CD4-positive, alpha-beta T cell treated with Interleukin-10 for 1 hour (primary cell): ENCODE measurements at regions not wholly inside any gene's neighbourhood (a gene's known extent, or its start where the extent isn't known, plus 50 kb on each side); places are given as distances from the start of the nearest gene placed in this dataset.

ENCODE experiments used
- DNase-seq: peaks from one replicate; pipeline ENCODE4 v3.0.0-alpha.2; 2020

DNA sequence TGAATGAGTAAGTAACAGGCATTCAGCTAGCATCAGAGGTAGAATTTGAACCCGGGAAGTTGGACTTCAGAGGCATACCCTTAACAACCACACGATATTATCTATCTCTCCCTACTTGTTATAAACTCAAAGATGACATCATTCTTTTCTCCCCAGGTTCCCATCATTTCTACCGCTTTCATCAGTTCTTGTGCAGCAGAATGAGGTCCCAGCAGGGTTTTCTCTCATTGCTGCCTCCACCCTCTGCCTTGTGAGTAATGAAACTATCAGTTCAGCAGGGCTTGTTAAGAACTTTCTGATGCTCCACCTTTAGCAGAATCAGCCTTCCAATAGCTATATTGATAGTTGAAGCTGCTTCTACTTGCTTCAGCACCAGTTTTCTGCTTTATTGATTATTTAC lies 487.5 kb upstream of the KCNMB2 start:
- DNase-seq: no peak

DNA sequence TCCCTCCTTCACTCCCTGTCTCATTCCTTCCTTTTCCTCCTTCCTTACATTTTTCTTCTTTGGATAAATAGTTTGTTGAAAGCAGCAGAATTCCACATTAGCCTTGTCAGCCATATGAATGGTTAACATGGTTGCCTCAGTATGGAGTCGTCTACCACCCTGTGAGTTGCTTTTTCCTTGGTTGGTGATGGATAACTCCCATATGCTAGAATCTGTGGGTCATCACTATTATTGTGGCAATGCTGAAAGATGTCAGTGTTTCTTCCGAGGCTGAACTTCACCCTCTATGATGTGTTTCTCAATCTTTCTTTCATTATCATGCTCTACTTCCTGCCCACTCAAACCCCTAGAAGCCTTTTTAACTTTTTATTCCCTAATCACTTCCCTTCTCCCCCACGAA lies 481.8 kb upstream of the KCNMB2 start:
- DNase-seq: no peak

DNA sequence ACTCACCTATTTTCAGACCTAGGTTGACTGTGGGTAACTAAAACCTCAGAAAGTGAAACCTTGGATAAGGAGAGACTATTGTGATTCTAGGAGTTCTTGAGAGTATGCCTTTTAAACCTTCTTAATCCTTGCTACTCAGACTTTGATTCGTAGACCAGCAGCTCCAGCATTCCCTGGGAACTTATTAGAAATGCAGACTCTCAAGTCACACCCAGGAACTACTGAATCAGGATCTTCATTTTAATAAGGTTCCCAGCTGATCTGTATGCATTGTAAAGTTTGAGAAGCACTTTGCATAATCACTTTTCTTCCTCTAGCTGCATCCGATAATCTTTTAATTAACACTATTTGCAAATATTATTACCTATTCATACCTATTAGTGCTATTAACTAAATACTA lies 480.3 kb upstream of the KCNMB2 start:
- no peak for DNase-seq

DNA sequence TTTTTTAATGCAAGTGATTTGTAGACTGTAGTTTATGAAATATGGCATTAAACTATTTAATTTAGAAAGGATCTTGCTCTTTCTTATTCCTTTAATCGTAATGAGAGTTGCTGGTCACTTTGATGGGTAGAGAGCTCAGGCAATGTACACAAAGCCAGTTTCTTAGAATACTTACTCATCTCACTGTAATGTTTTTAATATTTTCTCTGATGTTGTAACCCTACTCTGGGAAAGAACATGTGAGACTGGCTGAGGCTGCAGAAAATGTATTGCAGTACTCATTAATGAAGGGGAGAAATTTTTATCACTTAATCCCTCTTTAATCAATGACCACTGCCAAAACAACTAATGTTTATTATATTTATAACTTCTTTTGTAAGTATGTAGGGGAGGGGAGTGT lies 479.4 kb upstream of the KCNMB2 start:
- DNase-seq: no peak

DNA sequence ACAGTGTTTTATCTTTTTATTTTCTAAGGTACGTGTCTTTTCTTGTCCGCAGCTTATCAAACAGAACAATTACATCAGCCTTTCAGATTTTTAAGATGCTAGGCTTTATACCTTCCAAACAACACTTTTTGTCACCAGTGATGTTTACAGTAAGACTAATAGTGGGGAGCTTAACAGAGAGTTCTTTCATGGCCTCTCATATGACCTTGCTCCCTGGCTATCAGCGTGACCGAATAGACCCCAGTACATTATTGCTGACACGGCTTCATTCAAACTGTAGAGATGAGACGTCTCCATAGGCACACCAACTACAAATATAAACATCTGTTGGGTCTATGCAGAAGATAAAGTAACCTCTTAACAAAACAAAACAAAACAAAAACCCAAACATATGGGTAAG lies 477.6 kb upstream of the KCNMB2 start:
- DNase-seq: no peak

DNA sequence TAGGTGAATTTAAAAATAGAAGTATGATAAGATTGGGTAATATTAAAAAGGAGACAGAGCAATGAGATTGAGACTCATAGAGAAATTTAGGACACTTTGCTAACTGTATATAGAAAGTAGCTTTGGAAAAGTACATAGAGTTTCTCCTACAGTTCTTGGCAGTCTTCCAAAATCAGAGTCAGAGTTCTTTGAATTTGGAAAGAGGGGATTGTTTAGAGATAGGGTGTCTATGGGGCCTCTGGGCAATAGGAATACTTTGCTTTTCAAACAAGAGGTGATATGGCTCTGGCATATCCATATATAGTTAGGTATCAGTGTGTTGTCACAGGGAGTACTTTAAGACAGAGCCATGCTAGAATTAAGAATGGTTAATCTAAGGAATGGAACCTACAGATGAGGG lies 477.1 kb upstream of the KCNMB2 start:
- no peak for DNase-seq

DNA sequence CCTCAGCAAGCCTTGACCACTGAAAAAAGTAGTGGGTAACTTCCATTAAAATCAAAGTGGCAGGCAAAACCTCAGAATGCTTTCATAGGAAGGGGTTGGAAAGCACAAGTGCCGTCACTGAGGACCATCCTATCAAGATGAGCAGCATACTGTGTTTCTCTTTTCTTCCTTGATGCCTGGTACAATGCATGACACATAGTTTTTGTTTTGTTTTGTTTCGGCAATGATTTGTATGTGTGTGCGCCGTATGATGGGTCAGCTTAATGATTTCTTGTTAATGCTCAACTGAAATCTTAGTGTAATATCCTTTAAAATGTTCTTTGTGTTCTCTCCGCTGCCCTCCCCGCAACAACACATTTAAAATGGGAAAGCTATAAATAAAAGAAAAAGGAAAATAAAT lies 476.4 kb upstream of the KCNMB2 start:
- DNase-seq: no peak

DNA sequence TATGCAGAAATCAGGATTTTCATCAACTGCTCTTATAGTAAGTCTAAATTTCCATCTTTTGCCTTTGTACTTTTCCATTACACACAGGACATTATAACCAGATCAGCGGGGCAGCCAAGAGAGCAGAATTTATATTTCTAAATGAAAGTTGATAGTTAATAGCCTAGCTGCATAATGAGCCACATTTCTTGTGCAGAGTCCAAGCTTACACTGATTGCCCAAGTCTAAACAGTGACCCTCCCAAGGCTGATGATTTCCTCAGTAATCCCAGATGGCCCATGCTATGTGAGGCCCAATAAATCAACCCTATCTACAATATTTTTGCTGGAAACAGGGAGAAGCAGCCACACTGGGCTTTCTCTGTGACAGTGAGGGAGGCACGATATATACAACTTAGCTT lies 475.8 kb upstream of the KCNMB2 start:
- DNase-seq: no peak

DNA sequence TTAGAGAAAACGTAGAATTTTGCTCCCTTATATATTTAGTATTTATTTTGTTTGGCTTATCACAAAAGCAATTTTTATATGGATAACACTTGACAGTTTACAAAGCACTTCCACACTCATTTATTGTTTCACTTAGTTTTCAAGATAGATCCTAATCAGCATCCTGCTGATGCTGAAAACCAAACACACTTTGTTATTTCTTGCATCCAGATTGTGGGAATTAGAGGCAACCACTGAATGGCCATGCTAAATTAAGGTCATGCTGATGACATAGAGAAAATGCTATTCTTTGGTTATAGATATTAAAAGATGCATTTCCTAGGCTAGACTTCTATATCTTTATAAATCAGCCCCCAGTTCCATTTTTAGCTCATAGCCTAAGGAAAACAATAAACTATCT lies 474.1 kb upstream of the KCNMB2 start:
- no peak for DNase-seq

DNA sequence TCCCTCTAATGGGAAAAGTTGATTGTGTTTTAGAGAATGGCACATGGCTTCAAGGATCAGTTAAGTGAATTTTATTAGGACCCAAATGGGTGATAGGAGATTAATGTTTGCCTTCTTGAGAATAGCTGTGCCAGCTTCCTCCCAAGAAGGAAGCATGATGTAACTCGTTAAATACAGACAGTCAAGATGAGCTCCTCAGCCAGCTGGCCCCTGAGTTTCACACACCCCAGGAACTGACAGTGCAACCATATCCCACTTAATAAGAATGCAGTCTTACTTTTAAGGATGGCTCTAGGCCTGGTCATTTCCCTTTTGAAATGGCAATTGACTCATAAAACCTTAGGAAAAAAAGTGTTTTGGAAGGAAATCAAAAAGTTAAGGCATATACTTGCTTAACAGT lies 472.8 kb upstream of the KCNMB2 start:
- DNase-seq: no peak

DNA sequence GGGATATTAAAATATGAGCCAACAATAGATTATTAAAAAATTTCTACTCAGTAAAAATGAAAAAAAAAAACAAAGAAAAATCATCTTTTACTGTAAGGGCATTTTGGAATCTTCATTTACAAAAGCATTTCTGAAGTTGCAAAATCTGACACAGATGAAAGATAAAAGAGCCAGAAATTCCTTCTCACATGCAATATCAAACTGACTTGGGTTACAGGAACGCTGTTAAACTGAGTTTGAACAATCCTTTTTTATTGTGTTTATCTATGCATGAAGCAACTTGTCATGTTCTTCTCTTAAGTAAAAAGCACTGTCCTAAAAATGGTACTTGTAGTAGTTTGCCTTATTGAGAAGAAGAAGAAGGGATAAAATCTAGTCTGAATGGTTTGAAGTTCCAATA lies 468.5 kb upstream of the KCNMB2 start:
- no peak for DNase-seq

DNA sequence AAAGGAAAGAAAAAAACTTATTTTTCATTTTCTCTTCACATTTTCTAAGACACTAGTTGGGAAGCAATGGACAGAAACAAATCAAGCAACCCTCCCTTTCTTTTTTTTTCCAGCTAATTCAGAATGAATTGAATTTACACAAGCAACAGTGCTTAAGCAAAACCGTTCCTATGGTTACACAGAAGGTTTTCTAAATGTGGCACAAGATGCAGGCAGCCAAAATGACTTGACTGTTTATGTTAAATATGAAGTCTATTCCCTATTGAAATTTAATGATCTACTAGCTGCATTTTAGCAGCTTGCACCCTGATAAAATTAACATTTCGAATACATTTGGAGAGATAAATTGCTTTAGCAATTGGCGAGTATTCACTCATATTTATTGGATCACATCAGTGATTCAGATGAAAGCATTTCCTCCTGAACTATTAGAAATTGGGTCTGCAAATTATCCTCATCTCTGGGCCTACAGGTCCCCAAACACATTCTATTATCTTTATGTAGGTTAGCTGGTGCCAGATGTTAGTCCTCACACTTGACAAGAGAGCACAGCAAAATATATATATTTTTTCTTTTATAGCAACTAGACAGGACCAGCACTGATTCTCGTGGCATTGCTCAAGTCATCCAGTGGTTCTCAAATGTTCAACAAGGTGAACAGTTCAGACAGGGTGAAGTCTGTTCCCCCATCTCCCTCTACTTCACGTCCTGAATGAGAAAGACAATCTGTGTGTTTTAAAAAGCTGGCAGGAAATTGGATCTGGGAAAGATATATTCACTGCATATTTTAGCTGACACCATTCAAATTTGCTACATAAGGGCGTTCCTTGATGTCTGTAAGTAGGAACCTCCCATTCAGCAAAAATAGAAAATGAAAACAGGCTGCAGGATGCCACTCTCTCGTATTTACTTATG lies 463.6 kb upstream of the KCNMB2 start:
- DNase-seq: no peak

DNA sequence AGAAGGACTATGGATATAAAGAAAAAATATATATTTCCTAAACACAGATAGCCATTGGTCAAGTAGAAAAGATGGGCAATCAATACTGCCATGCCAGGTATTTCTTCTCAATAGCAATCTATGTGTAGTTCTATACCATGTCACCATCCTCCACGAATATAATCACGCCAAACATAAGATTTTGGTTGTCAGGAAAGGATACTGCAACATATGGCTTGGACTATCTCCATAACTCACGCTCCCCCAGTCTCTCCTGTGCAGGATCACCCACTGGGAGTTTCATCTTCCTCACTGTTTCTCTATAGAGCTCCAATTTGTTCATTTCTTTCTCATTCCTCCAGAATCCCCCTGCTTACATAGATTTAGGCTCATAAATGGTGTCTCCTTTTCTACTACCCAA lies 462.9 kb upstream of the KCNMB2 start:
- DNase-seq: no peak

DNA sequence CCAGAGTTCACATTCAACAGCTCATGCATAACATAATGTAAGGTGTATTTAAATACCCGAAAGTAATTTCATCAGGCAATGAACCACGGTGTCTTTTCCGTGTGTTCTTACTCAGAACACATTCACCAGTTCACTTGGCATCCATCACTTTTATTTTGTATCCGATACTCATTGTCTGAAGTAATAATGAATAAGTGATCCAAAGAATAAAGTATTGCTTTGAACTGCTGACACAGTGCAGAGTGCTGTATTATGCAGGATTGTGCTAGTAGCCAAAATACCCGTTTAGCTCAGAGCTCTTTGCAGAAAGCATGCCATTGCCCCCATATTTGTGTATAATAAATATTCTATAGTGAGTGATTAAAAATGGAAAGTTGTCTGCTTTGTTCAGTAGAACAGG lies 460.9 kb upstream of the KCNMB2 start:
- no peak for DNase-seq

DNA sequence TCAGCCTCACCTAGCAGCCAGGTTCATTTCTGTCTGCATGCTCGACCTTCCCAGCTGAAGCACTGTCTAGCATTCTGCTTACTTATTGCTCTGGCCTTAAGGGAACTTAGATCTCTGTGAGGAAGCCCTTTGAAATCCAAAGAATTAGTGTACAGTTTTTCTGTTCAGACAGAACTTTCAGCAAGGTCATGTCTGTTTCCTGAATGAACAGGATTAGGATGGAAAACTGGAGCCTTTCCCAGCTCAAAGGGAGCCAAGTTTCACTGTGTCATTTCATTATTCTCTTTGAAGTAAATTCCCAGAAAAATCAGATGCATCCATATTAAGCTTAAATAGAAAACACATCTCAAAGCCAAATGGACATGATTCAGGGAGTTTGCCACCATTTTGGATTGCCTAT lies 457.3 kb upstream of the KCNMB2 start:
- no peak for DNase-seq

DNA sequence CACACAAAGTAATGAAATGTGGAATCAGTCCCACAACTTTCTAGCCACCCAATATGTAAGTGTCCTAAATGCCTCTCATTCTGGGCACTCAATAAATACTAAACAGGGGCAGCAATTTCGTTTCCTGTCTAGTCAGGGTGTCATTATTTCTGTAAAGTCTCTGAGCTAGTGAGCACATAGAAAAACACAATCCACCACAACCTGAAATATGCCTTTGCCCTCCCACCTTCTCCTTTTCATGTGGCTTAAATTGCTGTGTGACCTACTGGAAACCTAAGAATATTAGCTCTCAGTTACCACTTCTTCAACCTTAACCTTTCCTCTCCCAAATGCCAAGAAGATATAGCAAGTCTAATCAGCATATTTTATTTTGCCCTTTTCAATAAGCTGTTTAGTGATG lies 456.3 kb upstream of the KCNMB2 start:
- DNase-seq: no peak

DNA sequence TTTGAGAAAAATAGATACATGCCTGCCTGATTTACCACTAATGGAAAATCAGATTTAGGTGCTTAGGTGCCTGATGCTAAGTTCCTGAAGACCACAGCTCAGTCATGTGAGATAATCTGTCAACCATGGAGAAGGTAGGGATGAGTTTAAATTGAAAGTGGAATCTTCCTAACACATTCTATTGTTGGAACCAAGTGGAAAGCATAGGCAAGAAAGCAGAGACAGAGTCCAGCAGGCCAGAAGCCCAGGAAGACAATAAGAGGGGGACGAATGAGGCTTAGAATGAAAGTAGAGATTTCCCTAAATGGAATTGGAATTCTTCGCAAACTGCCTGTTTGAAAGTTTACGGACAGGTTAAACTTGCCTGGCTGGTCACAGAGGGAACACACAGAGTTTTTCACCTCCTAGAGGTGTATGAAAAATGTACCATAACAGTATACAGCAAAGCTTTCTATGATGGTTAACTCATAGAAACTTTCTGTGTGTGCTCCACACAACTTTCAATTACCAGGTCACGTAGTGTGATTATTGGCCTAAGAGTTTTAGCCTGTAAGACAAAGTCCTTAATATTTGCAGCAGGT lies 453.8 kb upstream of the KCNMB2 start:
- no peak for DNase-seq

DNA sequence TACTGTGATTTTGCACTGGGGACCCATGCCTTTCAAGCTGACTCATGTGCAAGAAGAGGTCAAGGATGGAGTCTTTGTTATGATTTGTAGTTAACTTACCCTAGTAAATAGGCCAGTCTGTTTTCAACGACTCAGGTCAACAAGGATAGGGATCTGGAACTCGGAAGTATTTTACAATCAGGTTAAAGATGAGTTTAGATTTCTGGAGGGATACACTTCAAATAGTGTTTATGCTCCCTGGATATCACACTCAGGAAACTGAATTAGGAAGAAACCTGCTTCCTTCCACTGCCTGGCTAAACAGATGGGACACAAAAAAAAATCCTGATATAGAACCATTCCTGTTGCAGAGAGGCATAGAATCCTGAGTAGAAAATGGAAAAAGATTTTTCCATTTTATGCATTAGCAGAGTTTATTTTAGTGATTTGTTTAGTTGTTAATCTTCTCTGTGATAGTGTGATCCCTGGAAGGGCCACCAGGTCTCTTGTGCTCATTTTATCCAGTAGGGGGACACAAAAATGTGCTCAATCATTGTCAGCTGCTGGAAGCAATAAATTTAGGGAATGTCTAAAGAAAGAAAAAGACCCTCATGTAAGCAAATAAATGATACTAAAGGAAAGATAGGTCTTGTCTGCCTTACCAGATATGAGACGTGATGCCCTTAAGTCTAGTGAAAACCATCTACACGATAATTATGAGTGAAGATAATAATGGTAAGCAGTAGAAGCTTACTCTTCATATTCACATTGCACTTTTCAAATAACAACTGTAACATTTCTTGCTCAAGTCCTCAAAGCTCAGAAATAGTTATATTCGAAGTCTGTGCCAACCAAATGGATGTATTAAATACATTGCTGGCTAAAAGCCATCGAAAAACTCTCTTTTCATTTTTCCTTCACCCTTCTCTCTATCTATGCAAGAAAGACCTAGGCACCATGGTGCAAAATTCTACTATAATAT lies 452.1 kb upstream of the KCNMB2 start:
- no peak for DNase-seq

DNA sequence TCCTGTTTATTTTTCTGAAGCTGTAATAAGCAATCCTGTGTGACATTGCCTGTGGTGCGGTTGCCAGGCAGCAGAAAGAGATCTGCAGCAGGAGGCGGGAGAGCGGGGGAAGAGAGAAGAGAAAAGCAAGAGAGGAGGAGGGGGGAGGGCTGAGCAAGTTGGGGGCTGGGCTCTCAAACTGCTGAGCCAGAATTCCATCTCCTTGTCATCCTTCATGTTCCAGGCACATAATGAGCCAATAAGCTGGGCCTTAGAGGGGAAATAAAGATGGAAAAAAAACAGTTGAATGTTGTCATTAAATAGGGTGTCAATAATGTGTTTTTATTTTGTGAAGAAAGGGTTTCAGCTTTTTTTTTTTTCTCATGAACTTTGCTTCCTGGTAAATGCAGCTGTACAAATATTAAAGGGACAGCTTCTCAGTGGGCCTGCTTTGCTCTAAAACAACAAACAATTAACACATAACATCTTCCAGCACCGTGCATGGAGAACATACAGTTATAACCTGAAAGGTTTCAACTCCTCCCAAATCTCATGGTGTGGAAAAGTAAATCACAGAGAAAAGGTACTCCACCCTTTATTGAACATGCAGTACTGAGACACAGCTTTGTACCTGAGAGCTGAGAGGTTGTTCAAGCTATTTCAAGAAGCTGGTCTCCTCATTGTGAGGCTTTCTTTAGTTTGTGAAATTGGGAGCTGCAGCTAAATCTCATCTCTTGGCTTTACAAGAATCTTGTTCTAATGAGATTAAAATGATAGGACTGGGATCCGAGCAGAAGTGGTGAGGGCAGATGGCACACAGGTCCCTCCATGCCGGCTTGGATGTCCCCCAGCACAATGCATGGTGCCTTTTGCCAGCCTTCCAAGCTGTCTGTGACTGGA lies 451.1 kb upstream of the KCNMB2 start:
- DNase-seq: peak; percentile 39

DNA sequence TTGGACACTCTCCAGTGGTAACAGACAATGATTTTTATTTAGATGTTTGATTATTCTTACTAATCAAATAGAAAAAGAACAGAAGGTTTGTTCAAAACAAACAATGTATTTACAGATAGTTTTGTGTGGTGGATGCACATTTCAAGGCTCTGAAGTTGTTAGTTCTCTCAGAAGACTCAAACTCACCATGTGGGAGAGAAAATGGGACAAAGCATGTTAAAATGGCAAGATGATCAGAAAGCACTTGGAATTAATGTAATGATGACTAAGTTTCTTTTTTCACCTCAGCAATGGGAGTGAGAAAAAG lies 450.5 kb upstream of the KCNMB2 start:
- no peak for DNase-seq

DNA sequence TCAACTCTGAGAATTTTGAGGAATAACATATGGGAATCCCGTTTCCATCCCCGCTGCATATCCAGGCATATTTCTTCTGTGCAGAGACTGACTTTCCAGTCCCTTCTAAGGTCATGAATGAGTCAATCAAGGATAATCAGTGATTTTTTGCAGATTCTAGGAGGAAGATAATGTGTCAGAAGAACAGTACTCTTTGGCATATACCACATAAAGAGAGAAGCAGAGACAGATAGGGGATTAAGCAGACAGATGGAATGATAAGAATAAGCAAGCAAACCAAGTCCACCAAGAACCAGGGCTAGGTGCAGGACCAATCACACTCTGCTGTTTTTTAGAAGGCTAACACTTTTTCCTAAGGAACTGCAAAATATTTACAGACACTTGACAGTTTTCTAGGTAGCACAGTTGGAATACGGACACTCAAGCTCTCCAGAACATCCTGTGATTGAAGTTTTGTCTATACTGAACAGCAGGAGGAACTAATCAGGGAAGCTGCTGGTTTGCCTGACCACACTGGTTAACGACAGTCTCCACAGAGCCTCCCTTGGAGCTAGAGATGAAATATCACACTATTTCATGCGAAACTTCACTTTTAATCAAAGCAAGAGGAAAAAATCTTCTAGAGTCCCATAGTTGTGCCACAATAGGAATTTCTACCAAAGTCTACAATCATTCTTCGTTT lies 450.0 kb upstream of the KCNMB2 start:
- DNase-seq: no peak

DNA sequence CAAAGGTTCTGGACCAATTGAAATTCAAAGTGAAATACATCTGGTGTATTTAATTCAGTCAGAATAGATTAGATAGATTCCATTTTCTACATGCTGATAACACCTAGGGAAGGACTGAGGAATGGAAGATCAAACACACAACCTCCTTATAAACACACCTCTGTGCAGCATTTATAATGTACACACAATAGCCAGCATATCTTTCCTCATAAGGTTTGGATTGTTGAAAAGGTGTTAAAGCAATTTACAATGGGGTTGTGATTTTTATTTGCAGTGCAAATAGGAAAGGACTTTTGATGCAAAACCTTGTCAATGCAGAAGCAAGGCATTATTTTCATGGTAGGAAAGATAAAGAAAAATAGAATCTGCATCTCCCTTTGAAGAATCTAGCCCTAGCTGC lies 448.9 kb upstream of the KCNMB2 start:
- DNase-seq: no peak
